ENCODE measurements at regions not wholly inside any gene's neighbourhood (a gene's known extent, or its start where the extent isn't known, plus 50 kb on each side); places are given as distances from the start of the nearest gene placed in this dataset.

- TF ChIP-seq CTCF (IDR thresholded peaks at IDR 0.05; ENCODE audit: poor library complexity) (no peak), EZH2 (IDR thresholded peaks at IDR 0.05; ENCODE audit: borderline replicate concordance) (no peak)
Measured at GRCh38 chr2:217667035-217667434, 335.8 kb downstream of the TNS1 start.
